ENCODE measurements at regions not wholly inside any gene's neighbourhood (a gene's known extent, or its start where the extent isn't known, plus 50 kb on each side); places are given as distances from the start of the nearest gene placed in this dataset.

GRCh38 chr13:86655561-86655960, 856.3 kb upstream of the SLITRK6 start:
- TF ChIP-seq, protein P1, sequence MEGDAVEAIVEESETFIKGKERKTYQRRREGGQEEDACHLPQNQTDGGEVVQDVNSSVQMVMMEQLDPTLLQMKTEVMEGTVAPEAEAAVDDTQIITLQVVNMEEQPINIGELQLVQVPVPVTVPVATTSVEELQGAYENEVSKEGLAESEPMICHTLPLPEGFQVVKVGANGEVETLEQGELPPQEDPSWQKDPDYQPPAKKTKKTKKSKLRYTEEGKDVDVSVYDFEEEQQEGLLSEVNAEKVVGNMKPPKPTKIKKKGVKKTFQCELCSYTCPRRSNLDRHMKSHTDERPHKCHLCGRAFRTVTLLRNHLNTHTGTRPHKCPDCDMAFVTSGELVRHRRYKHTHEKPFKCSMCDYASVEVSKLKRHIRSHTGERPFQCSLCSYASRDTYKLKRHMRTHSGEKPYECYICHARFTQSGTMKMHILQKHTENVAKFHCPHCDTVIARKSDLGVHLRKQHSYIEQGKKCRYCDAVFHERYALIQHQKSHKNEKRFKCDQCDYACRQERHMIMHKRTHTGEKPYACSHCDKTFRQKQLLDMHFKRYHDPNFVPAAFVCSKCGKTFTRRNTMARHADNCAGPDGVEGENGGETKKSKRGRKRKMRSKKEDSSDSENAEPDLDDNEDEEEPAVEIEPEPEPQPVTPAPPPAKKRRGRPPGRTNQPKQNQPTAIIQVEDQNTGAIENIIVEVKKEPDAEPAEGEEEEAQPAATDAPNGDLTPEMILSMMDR (IDR thresholded peaks at IDR 0.05) = no peak
- no peak for TF ChIP-seq EP300 (IDR thresholded peaks at IDR 0.05)
